ENCODE measurements at regions not wholly inside any gene's neighbourhood (a gene's known extent, or its start where the extent isn't known, plus 50 kb on each side); places are given as distances from the start of the nearest gene placed in this dataset.
"Not testable (repeated sequence)": the region's sequence is repeated elsewhere in the genome, so short reads cannot be mapped to it uniquely, and the experiment has no call there.

GRCh38 chr18:60894254-60894945, 438.8 kb upstream of the CDH20 start:
- no peak overlapping the region for H3K4me3 ChIP-seq (ENCODE audit: low read length)
- no peak for DNase-seq (ENCODE audit: low read depth)
- no peak for TF ChIP-seq CTCF (conservative IDR thresholded peaks at IDR 0.05; ENCODE audit: low read length)

GRCh38 chr18:60895181-60895580, 438.0 kb upstream of the CDH20 start:
- no peak for TF ChIP-seq CTCF (conservative IDR thresholded peaks at IDR 0.05; ENCODE audit: low read length)
- H3K4me3 ChIP-seq (ENCODE audit: low read length): no peak overlapping the region
- DNase-seq (ENCODE audit: low read depth): no peak

- TF ChIP-seq CTCF (conservative IDR thresholded peaks at IDR 0.05; ENCODE audit: low read length): no peak
- no peak for DNase-seq (ENCODE audit: low read depth)
- H3K4me3 ChIP-seq (ENCODE audit: low read length): no peak overlapping the region
Observed at GRCh38 chr18:60898111-60898510, 435.1 kb upstream of the CDH20 start.

- no peak for DNase-seq (ENCODE audit: low read depth)
- TF ChIP-seq CTCF (conservative IDR thresholded peaks at IDR 0.05; ENCODE audit: low read length): no peak
Observed at GRCh38 chr18:60905699-60906098, 427.5 kb upstream of the CDH20 start.

GRCh38 chr18:60910534-60910933, 422.7 kb upstream of the CDH20 start:
- no peak overlapping the region for H3K4me3 ChIP-seq (ENCODE audit: low read length)
- peak; percentile 8 for DNase-seq (ENCODE audit: low read depth)
- TF ChIP-seq CTCF (conservative IDR thresholded peaks at IDR 0.05; ENCODE audit: low read length): no peak

More at GRCh38 chr18:60905699-60906098, 427.5 kb upstream of the CDH20 start:
- no peak overlapping the region for H3K4me3 ChIP-seq (ENCODE audit: low read length)

- TF ChIP-seq CTCF (conservative IDR thresholded peaks at IDR 0.05; ENCODE audit: low read length): no peak
- no peak overlapping the region for H3K4me3 ChIP-seq (ENCODE audit: low read length)
- no peak for DNase-seq (ENCODE audit: low read depth)
Observed at GRCh38 chr18:60911504-60911903, 421.7 kb upstream of the CDH20 start.

- DNase-seq (ENCODE audit: low read depth): no peak
- H3K4me3 ChIP-seq (ENCODE audit: low read length): no peak overlapping the region
- TF ChIP-seq CTCF (conservative IDR thresholded peaks at IDR 0.05; ENCODE audit: low read length): no peak
Observed at GRCh38 chr18:60915160-60915559, 418.1 kb upstream of the CDH20 start.

GRCh38 chr18:60918862-60919261, 414.4 kb upstream of the CDH20 start:
- not testable (repeated sequence) for DNase-seq (ENCODE audit: low read depth); H3K4me3 ChIP-seq (ENCODE audit: low read length)
